ENCODE measurements at regions not wholly inside any gene's neighbourhood (a gene's known extent, or its start where the extent isn't known, plus 50 kb on each side); places are given as distances from the start of the nearest gene placed in this dataset.

DNA sequence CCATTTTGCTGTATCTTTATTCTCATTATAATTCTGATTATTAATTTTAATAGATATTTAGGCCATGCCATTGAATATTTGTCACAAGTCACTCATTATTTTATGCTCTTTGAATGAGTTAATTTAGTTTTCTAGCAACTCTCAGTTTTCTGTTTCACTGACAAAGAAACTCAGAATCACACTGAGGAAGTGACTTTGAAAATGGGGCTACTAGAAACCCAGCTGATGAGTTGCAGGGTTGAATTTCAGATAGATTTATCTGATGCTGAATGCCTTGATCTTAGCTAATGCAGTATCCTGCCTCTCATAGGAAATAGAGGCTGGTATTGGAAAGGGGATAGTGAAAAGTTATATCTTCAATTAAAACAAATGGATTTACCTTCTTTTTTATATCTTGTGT, 67.4 kb upstream of the PLA2G4A start:
- no peak for TF ChIP-seq EZH2 (IDR thresholded peaks at IDR 0.05; ENCODE audit: insufficient read depth, low read length)
- TF ChIP-seq, protein P1, sequence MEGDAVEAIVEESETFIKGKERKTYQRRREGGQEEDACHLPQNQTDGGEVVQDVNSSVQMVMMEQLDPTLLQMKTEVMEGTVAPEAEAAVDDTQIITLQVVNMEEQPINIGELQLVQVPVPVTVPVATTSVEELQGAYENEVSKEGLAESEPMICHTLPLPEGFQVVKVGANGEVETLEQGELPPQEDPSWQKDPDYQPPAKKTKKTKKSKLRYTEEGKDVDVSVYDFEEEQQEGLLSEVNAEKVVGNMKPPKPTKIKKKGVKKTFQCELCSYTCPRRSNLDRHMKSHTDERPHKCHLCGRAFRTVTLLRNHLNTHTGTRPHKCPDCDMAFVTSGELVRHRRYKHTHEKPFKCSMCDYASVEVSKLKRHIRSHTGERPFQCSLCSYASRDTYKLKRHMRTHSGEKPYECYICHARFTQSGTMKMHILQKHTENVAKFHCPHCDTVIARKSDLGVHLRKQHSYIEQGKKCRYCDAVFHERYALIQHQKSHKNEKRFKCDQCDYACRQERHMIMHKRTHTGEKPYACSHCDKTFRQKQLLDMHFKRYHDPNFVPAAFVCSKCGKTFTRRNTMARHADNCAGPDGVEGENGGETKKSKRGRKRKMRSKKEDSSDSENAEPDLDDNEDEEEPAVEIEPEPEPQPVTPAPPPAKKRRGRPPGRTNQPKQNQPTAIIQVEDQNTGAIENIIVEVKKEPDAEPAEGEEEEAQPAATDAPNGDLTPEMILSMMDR (IDR thresholded peaks at IDR 0.05; ENCODE audit: insufficient read depth, low read depth, low read length): no peak

Measured in astrocyte (in vitro differentiated cells and primary cell).